Transverse colon (tissue), 4 donors: ENCODE measurements at regions not wholly inside any gene's neighbourhood (a gene's known extent, or its start where the extent isn't known, plus 50 kb on each side); places are given as distances from the start of the nearest gene placed in this dataset.

ENCODE experiments used
- DNase-seq: peaks from one replicate; pipeline ENCODE4 v3.0.0-alpha.2; 2019
- H3K27ac ChIP-seq, 4 donors: fragments of 200-600 bp; sonication (generic); 2 replicates each; pipeline ENCODE4 v1.5.1; 2016 to 2018; ENCODE audit warnings: inconsistent platforms in 4 of 4
- H3K27me3 ChIP-seq: fragments of 200-600 bp; sonication (generic); 2 replicates; pipeline ENCODE4 v1.5.1; 2017; ENCODE audit warnings: inconsistent platforms
- H3K36me3 ChIP-seq, 4 donors: fragments of 200-600 bp; sonication (generic); 2 replicates each; pipeline ENCODE4 v1.5.1; 2017 to 2019; ENCODE audit warnings: inconsistent platforms in 4 of 4
- H3K4me1 ChIP-seq, 4 donors: fragments of 200-600 bp; sonication (generic); 2 replicates each; pipeline ENCODE4 v1.5.1; 2017 to 2020; ENCODE audit warnings: inconsistent platforms in 4 of 4
- H3K4me3 ChIP-seq, 4 donors: fragments of 200-600 bp; sonication (generic); 1 replicate in 1 of 4; 2 replicates in 3 of 4; pipeline versions ENCODE4 v1.5.1 to v1.6.1; 2017 to 2019; ENCODE audit warnings: inconsistent platforms in 4 of 4
- H3K9me3 ChIP-seq, 2 donors: fragments of 200-600 bp; sonication (generic); 2 replicates each; pipeline ENCODE4 v1.5.1; 2017 to 2019; ENCODE audit warnings: inconsistent platforms in 2 of 2
- EP300 ChIP-seq: sonication (generic); formaldehyde crosslinking; IDR thresholded peaks from one replicate; pipeline ENCODE4 v1.6.1; 2017; ENCODE audit warnings: antibody characterized with exemption, low read depth
- POLR2A ChIP-seq: fragments of 450-650 bp; IDR thresholded peaks from one replicate; pipeline ENCODE4 v1.6.1; 2016; ENCODE audit warnings: antibody characterized with exemption, mild to moderate bottlenecking, moderate library complexity
- POLR2AphosphoS5 ChIP-seq, 3 donors: sonication (generic); formaldehyde crosslinking; IDR thresholded peaks; one replicate each; pipeline ENCODE4 v1.6.1; 2016; ENCODE audit warnings: antibody characterized with exemption in 3 of 3
- WGBS, 2 donors: methylation state at CpG; one replicate each; pipeline ENCODE4 v1.1.5; 2018; ENCODE audit warnings: low coverage in 1 of 2; 5-methylcytosine and 5-hydroxymethylcytosine counted together
- in situ Hi-C, 4 donors: fragments of 200-750 bp; cut with MboI; loops; one replicate each; pipeline versions ENCODE4 v1.15.0 to v1.15.1; 2017; ENCODE audit warnings: low sequenced_read_pairs in 3 of 4, low pct_ligation_motif_present in 1 of 4, low pct_unique_long_range_greater_than_20kb in 1 of 4
- intact Hi-C: fragments of 100-400 bp; cut with DNase I; formaldehyde crosslinking; loops from one replicate; pipeline ENCODE4 v1.15.1; 2023; ENCODE audit warnings: low total_unique reads
- TF ChIP-seq, protein P1 (sequence below), 5 experiments: fragments of 200-600 bp in 3 of 5; fragments of 450-650 bp in 2 of 5; sonication (generic) in 3 of 5; IDR thresholded peaks; 1 replicate in 2 of 5; 2 replicates in 3 of 5; pipeline ENCODE4 v1.5.1; 2016 to 2017; ENCODE audit warnings: antibody characterized with exemption in 5 of 5, inconsistent platforms in 3 of 5, mild to moderate bottlenecking in 2 of 5, moderate library complexity in 1 of 5

DNA sequence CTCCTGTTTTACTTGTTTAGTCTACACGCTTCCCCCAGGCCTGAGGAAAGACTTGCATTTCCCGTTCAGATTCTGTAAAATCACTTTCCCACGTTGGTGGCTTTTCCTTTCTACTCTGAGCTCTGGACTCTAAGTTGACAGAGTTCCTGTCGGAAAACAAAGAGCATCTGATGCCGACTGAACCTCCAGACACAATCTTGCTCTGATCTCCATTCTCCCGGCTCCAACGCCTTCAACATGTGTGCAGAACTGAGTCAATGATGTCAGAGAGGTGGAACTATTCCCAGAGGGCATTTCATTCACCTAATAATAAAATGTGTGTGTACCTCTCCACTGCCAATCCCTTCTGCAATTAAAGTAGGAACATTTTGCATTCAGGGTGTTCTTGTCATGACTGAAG, 147.7 kb downstream of the MIS18A start:
- Histone ChIP-seq H3K27me3 (no peaks in the 10 kb centered on the region), H3K36me3 (no peaks in the 10 kb centered on the region), H3K9me3 (no peaks in the 10 kb centered on the region), H3K4me3 (no peak overlapping the region), H3K27ac (no peak overlapping the region), H3K4me1 (no peaks in the 10 kb centered on the region)
- in situ Hi-C loops: no loop called here
- WGBS, 2 donors: 68 to 78% methylated on average over 7 of the region's 7 CpGs
- no peak for TF ChIP-seq EP300
- TF ChIP-seq, protein P1, sequence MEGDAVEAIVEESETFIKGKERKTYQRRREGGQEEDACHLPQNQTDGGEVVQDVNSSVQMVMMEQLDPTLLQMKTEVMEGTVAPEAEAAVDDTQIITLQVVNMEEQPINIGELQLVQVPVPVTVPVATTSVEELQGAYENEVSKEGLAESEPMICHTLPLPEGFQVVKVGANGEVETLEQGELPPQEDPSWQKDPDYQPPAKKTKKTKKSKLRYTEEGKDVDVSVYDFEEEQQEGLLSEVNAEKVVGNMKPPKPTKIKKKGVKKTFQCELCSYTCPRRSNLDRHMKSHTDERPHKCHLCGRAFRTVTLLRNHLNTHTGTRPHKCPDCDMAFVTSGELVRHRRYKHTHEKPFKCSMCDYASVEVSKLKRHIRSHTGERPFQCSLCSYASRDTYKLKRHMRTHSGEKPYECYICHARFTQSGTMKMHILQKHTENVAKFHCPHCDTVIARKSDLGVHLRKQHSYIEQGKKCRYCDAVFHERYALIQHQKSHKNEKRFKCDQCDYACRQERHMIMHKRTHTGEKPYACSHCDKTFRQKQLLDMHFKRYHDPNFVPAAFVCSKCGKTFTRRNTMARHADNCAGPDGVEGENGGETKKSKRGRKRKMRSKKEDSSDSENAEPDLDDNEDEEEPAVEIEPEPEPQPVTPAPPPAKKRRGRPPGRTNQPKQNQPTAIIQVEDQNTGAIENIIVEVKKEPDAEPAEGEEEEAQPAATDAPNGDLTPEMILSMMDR (IDR thresholded peaks at IDR 0.05): no peak
- DNase-seq: no peak
- intact Hi-C loops: no loop called here

DNA sequence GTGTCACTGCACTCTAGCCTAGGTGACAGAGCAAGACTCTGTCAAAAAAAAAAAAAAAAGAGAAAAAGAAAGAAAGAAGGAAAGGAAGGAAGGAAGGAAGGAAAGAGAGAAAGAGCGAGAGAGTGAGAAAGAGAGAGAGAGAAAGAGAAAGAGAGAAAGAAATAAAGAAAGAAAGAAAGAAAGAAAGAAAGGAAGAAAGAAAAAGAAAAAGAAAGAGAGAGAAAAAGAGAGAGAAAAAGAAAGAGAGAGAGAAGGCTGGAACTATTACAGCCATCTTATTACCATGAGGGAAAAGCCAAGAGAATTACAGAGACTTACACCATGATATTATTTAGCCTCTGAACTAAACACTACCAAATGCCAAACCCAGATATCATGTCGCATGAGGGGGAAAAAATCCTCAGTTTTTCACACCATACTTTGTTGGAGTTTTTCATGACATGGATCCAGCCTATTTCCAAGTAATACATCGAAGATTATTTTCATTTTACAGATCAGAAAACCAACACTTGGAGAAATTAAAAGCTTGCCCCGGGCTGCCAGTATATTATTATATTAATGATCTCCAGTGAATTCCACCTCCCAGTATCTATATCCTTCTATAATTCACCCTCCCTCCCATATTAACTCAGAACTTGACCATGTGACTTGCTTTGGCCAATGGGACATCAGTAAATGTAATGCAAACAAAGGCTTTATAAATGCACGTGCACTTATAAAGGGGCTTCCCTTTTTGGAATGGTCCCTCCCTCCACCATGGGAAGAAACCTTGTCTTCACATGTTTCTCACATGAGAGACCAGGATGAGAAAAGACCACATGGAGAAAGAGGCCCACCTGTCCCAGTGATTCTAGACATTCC, 148.6 kb downstream of the MIS18A start:
- intact Hi-C loops (no loop called here), in situ Hi-C loops (no loop called here)
- H3K9me3 ChIP-seq: no peaks in the 10 kb centered on the region
- no peaks in the 10 kb centered on the region for H3K36me3 ChIP-seq
- H3K4me3 ChIP-seq: no peak overlapping the region
- H3K4me1 ChIP-seq: no peaks in the 10 kb centered on the region
- TF ChIP-seq, protein P1 (IDR thresholded peaks at IDR 0.05): no peak
- TF ChIP-seq EP300: no peak
- no peak for TF ChIP-seq POLR2A
- no peak for TF ChIP-seq POLR2AphosphoS5 (IDR thresholded peaks at IDR 0.05)
- no peak overlapping the region for H3K27ac ChIP-seq
- DNase-seq: no peak
- 85 to 86% methylated on average over 4 to 5 of the region's 5 CpGs for WGBS, 2 donors
- H3K27me3 ChIP-seq: no peaks in the 10 kb centered on the region

DNA sequence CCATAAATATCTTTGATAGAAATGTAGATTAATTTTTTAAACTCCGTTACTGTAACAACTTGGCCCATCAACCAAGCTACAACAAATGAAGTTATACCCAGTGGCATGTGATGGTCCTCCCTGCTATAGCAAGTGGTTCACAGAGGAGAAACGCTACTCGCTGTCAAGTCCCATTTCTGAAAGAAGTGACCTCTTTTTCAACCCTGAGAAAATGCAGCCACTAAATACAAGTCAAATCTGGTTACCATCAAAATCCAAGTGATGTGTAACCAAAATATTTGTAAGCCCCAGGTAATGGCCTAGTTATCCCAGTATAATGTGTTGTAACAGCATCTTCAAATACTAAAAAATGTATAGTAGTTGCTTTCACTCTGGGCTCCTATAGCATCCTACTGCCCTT, 151.8 kb downstream of the MIS18A start:
- WGBS, 2 donors: 84 to 90% methylated on average over 3 of the region's 3 CpGs
- H3K27me3 ChIP-seq: no peaks in the 10 kb centered on the region
- no peaks in the 10 kb centered on the region for H3K36me3 ChIP-seq
- no peak overlapping the region for H3K4me3 ChIP-seq
- no peak for DNase-seq
- no peak overlapping the region for H3K27ac ChIP-seq
- in situ Hi-C loops (no loop called here), intact Hi-C loops (no loop called here)
- no peaks in the 10 kb centered on the region for H3K9me3 ChIP-seq
- TF ChIP-seq POLR2AphosphoS5 (IDR thresholded peaks at IDR 0.05) (no peak), POLR2A (no peak), EP300 (no peak)
- TF ChIP-seq, protein P1 (IDR thresholded peaks at IDR 0.05): no peak
- no peaks in the 10 kb centered on the region for H3K4me1 ChIP-seq

GRCh38 chr21:32122082-32122481, 156.8 kb downstream of the MIS18A start:
- in situ Hi-C loops: no loop called here
- Histone ChIP-seq H3K27ac (no peak overlapping the region), H3K27me3 (no peaks in the 10 kb centered on the region), H3K36me3 (no peaks in the 10 kb centered on the region), H3K4me3 (no peak overlapping the region), H3K4me1 (no peaks in the 10 kb centered on the region), H3K9me3 (no peaks in the 10 kb centered on the region)
- TF ChIP-seq POLR2A: no peak
- TF ChIP-seq, protein P1 (IDR thresholded peaks at IDR 0.05): no peak
- intact Hi-C loops: no loop called here
- no peak for DNase-seq
- 76% methylated on average over 2 of the region's 2 CpGs; no CpG with 5 or more reads in 1 of the 2 donors for WGBS, 2 donors
